ENCODE measurements at regions not wholly inside any gene's neighbourhood (a gene's known extent, or its start where the extent isn't known, plus 50 kb on each side); places are given as distances from the start of the nearest gene placed in this dataset.

DNA sequence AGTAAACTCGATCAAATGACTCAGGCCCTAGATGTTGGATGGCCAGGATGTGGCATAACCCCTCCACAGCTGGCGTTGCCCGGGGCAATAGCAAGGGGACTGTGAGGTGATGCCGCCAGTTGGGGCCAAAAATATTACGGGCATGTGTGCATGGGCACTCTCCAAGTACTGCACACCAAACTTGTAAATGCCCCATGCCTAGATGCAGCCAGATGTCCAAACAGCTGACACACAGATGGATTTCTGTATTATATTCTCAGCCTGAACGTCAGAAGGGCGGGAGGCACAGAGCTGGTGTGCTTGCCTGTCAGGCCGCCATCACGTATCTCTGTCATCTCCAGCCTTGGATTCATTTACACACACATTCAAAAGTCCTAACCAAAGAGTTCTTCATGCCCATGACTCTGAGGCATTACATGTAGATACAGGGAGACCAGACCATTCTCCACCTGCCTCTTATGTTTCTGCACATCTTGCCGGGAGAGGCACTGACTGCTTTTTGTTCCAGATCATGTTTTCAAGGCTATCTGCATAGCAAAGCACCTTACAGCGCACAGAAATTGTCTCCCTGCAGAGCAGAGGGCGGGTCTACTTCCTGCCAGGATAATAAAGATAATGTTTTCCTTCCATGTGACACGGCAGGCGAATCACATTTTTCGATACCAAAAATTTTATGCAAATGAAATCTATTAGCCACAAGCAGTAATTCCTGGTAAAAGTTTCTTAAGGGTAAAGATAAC, 200.9 kb upstream of the ADAMTS16 start:
- Mint-ChIP-seq H3K9me3 (no peaks in the 10 kb centered on the region), H3K27me3 (no peaks in the 10 kb centered on the region), H3K4me1 (no peaks in the 10 kb centered on the region), H3K36me3 (ENCODE audit: low read depth) (no peaks in the 10 kb centered on the region), H3K4me3 (no peak overlapping the region), H3K27ac (no peak overlapping the region)
- ChIA-PET CTCF (no interaction called here), POLR2A (no interaction called here)
- no peak for DNase-seq

DNA sequence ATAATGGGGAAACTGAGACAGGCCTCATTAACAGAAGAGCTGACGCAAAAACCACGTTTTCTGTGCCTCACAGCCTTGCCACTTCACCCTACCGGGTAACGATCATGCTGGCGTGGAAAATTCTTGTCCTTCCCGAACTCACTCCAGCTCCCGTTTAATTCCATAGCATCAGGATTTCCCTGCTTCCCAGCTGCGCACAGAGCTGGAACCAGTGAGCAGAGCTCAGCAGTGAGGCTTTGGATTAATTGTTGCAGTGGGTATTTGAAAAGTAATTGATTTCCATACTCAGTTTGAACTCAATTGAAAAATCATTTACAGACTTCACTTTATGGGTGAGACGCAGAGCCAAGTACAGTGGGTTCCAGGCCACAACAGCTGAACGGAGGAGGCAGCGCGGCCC, 199.0 kb upstream of the ADAMTS16 start:
- Mint-ChIP-seq H3K4me3 (no peak overlapping the region), H3K27me3 (no peaks in the 10 kb centered on the region), H3K4me1 (no peaks in the 10 kb centered on the region), H3K9me3 (no peaks in the 10 kb centered on the region), H3K36me3 (ENCODE audit: low read depth) (no peaks in the 10 kb centered on the region), H3K27ac (no peak overlapping the region)
- ChIA-PET POLR2A (no interaction called here), CTCF (interaction anchor here (1.0 to 1.7 kb wide), 2 partner anchors 10 to 73 kb away, joined by 3 to 4 read pairs; no protein-coding TSS in a partner anchor)
- DNase-seq, result no peak

DNA sequence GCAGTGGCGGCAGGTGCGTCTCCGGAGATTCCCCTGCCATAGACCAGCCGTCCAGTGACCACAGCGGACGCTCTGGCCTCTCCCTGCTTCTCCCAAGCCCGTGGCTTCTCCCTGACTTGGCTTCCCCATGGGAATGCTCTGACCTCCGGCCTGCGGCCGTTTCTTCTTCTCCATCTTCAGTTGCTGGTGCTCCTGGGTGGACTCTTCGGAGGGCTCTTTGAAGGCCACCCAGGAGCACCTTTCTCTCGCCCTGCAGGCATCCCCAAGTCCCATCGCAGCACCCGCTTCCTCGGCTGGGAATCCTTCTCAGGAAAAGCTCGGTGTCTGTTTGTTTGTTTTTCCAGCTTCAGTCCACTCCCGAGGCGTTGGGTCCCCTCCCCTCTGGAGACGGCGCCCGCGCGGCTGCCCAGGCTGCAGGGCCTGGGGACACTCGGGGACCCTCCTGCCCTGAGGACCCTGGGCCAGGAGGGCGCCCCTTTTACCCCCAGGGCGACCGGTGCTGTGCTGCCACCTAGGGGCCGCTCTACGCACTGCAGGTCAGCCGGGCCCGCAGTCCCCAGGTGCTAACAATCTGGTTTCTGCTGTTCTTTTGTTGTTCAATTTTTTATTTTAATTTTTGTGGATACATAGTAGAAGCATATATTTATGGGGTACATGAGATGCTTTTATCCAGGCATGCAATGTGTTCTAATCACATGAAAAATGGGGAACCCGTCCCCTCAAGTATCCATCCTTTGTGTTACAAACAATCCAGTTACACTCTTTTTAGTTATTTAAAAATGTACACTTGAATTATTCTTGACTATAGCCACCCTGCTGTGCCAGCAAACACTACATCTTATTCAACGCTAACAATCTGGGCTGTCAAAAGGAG, 197.9 kb upstream of the ADAMTS16 start:
- H3K9me3 Mint-ChIP-seq, result no peaks in the 10 kb centered on the region
- ChIA-PET POLR2A (no interaction called here), CTCF (interaction anchor here (0.7 to 1.7 kb wide), 3 partner anchors 9 to 74 kb away, joined by 3 to 4 read pairs (median 4); no protein-coding TSS in a partner anchor)
- H3K27me3 Mint-ChIP-seq, result no peaks in the 10 kb centered on the region
- DNase-seq, result no peak
- no peaks in the 10 kb centered on the region for H3K36me3 Mint-ChIP-seq (ENCODE audit: low read depth)
- no peaks in the 10 kb centered on the region for H3K4me1 Mint-ChIP-seq
- H3K4me3 Mint-ChIP-seq, result no peak overlapping the region
- H3K27ac Mint-ChIP-seq, result no peak overlapping the region

DNA sequence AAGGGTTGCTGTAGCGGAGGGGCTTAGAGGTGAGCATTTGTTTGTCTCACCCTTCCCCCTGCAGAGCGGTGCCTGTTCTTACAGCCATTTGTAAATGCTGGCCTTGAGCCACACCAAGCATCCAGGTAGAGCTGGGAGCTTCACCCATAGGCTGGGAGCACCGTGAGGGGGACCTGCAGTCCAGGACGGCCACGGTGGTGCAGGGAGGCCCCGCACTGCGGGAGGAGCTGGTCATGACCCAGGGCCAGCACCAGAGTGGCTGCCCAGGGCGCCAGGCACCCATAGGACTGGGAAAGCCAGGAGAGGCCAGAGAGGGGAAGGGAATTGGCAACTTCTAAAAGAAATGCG, 197.3 kb upstream of the ADAMTS16 start:
- CTCF ChIA-PET, result no interaction called here
- no peak for DNase-seq
- H3K4me1 Mint-ChIP-seq, result no peaks in the 10 kb centered on the region
- H3K27ac Mint-ChIP-seq, result no peak overlapping the region
- H3K4me3 Mint-ChIP-seq, result no peak overlapping the region
- POLR2A ChIA-PET, result no interaction called here
- H3K9me3 Mint-ChIP-seq, result no peaks in the 10 kb centered on the region
- H3K36me3 Mint-ChIP-seq (ENCODE audit: low read depth), result no peaks in the 10 kb centered on the region
- H3K27me3 Mint-ChIP-seq, result no peaks in the 10 kb centered on the region

DNA sequence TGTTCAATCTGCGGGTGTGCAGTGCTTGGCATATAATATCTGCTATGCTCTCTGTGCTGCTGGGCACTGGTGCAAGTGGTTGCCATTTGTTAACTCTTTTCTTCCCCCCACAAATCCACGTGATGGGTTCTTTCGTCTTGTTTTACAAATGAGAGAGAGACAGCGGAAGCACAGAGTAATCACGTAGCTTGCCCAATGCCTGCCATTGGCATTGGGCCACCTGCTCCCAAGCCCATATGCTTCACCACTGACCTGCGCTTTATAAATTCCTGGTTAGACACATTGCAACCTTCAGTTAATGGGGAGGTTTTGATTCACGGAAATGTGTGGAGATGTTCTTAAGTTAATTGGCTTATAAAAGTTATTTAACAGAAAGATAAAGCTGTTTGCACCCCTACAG, 194.8 kb upstream of the ADAMTS16 start:
- no peaks in the 10 kb centered on the region for H3K9me3 Mint-ChIP-seq
- DNase-seq, result no peak
- H3K27ac Mint-ChIP-seq, result no peak overlapping the region
- no peak overlapping the region for H3K4me3 Mint-ChIP-seq
- H3K27me3 Mint-ChIP-seq, result no peaks in the 10 kb centered on the region
- H3K4me1 Mint-ChIP-seq, result no peaks in the 10 kb centered on the region
- no peaks in the 10 kb centered on the region for H3K36me3 Mint-ChIP-seq (ENCODE audit: low read depth)
- POLR2A ChIA-PET, result no interaction called here
- CTCF ChIA-PET, result no interaction called here

DNA sequence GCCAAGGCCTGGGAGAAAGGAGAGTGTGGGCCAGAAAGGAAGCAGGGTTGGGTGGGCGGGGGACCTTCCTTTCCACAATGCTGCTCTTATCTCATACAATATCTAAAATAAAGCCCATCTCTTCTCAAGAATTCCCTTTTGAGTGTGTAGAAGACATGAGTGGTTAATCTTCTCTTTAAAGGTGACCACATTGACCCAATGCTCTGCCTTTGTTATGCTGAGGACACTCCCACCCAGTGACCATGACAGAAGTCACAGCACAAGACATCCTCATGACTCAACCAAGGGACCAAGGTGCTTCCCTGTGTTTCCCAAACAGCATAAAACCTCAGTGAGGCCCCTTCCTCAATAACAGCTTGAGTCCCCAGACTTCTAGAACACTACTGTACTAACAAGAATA, 193.0 kb upstream of the ADAMTS16 start:
- no peak for DNase-seq
- Mint-ChIP-seq H3K27ac (no peak overlapping the region), H3K27me3 (no peaks in the 10 kb centered on the region), H3K36me3 (ENCODE audit: low read depth) (no peaks in the 10 kb centered on the region), H3K4me3 (no peak overlapping the region), H3K9me3 (no peaks in the 10 kb centered on the region), H3K4me1 (no peaks in the 10 kb centered on the region)
- CTCF ChIA-PET, result no interaction called here
- POLR2A ChIA-PET, result no interaction called here

DNA sequence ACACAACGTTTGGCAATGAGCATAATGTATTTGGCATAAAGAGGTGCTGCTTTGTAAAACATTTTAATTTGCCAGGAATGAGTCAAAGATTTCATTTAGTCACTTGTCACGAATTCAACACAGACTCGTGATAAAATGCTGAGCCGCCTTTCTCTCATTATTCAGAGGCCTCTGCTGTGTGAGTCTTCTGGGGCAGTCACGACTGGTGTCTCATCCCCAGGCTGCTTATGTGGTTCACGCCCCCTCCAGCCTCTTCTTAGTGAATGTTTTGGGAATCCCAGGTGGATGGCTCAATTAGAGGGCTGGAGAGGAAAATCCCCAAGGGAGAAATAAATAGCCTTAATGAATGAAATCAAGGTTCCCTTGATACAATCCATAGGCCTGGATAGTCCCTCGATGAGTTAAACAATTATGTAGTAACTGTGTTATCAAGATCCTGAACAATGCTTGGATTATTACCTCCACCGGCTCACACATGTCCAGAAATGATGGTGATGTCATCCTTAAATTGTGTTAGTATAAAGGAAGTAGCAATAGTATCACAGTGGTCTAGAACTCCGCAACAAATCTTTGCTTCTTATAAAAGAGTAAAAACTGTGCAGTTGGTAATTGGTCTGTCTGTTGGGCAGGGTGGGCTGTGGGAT, 192.1 kb upstream of the ADAMTS16 start:
- H3K4me3 Mint-ChIP-seq, result no peak overlapping the region
- H3K27ac Mint-ChIP-seq, result no peak overlapping the region
- ChIA-PET POLR2A (no interaction called here), CTCF (no interaction called here)
- DNase-seq, result no peak
- no peaks in the 10 kb centered on the region for H3K4me1 Mint-ChIP-seq
- H3K36me3 Mint-ChIP-seq (ENCODE audit: low read depth), result no peaks in the 10 kb centered on the region
- no peaks in the 10 kb centered on the region for H3K9me3 Mint-ChIP-seq
- no peaks in the 10 kb centered on the region for H3K27me3 Mint-ChIP-seq

DNA sequence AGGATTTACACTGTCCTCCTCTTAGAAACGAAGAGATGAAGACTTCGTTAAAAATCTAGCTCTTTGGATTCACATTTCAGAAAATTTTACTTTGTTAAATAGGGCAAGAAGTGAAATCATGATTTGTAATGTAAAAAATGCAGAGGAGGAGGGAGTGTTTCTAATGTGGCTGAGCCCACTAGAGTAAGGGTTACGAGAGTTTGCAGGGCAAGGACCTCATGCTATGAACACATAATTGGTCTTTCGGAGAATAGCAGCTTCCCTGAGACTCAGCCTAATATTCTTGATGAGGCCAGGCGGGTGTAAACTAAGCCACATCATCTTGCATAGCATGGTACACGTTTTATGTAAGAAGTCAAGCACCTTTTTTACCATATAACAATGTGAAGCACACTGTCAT, 191.0 kb upstream of the ADAMTS16 start:
- H3K27me3 Mint-ChIP-seq, result no peaks in the 10 kb centered on the region
- no peaks in the 10 kb centered on the region for H3K4me1 Mint-ChIP-seq
- DNase-seq, result no peak
- no peak overlapping the region for H3K4me3 Mint-ChIP-seq
- no peaks in the 10 kb centered on the region for H3K9me3 Mint-ChIP-seq
- POLR2A ChIA-PET, result no interaction called here
- CTCF ChIA-PET, result no interaction called here
- H3K36me3 Mint-ChIP-seq (ENCODE audit: low read depth), result no peaks in the 10 kb centered on the region
- H3K27ac Mint-ChIP-seq, result no peak overlapping the region

DNA sequence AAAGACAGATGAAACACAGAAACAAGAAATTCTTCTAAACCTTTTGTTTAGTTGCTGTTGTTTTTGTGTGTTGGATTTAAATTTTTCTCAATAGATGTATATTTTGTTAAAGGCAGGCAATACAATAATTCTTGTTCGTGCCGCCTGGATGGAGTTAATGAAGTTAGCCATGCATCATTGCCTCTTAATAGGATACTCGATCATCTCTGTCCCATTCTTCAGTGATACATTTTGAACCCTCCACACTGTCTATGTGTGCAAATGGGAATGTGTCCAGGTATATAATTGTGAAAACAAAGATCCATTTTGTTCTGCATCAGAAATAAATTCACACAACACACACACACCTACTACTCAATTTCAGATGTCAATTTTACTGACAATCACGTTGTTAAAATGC, 186.6 kb upstream of the ADAMTS16 start:
- POLR2A ChIA-PET, result no interaction called here
- CTCF ChIA-PET, result no interaction called here
- H3K9me3 Mint-ChIP-seq, result no peaks in the 10 kb centered on the region

DNA sequence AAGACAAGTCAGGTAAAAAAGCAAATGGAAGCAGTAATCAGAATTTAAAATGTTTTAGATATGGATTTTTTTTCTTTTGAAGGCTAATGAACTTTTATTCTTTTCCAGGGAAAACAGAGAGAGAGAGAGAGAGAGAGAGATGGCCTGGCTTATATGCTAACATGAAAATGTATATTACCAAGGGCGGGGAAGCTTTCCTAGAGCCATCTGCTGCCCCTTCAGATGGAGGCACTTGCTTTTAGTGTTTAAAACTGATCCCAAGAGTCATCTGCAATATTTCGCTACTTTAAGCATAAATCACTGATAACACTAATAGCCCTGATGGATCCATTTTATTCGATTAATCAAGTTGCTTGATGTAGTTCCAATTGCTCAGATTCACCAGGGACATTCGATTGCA, 186.1 kb upstream of the ADAMTS16 start:
- no peaks in the 10 kb centered on the region for H3K27me3 Mint-ChIP-seq
- no peak overlapping the region for H3K4me3 Mint-ChIP-seq
- no peaks in the 10 kb centered on the region for H3K36me3 Mint-ChIP-seq (ENCODE audit: low read depth)
- no peak for DNase-seq
- H3K9me3 Mint-ChIP-seq, result no peaks in the 10 kb centered on the region
- ChIA-PET POLR2A (no interaction called here), CTCF (no interaction called here)
- no peaks in the 10 kb centered on the region for H3K4me1 Mint-ChIP-seq
- no peak overlapping the region for H3K27ac Mint-ChIP-seq

More for the DNA sequence above, 186.6 kb upstream of the ADAMTS16 start:
- no peaks in the 10 kb centered on the region for H3K36me3 Mint-ChIP-seq (ENCODE audit: low read depth)
- H3K27ac Mint-ChIP-seq, result no peak overlapping the region
- H3K27me3 Mint-ChIP-seq, result no peaks in the 10 kb centered on the region
- H3K4me1 Mint-ChIP-seq, result no peaks in the 10 kb centered on the region
- no peak for DNase-seq
- H3K4me3 Mint-ChIP-seq, result no peak overlapping the region

DNA sequence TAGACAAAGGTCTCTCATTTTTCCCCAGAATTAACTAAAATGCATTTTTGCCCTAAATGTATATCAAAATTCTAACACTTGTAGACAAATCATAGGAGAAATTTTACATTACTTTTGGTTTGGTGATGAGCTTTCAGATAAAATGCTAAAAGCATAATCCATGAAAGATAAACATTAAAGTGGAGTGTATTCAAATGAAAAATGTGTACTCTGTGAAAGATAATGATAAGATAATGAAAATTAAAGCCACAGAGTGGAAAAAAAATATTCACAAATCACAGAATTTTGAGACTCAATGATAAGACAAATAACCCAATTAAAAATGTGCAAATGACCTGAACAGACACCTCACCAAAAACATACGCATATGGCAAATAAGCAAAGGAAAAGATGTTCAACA, 176.9 kb upstream of the ADAMTS16 start:
- Mint-ChIP-seq H3K27me3 (no peaks in the 10 kb centered on the region), H3K27ac (no peak overlapping the region), H3K4me1 (no peaks in the 10 kb centered on the region), H3K4me3 (no peak overlapping the region), H3K36me3 (ENCODE audit: low read depth) (no peaks in the 10 kb centered on the region), H3K9me3 (peaks cover 2% of the 10 kb centered on the region)
- ChIA-PET POLR2A (no interaction called here), CTCF (no interaction called here)
- DNase-seq, result no peak

DNA sequence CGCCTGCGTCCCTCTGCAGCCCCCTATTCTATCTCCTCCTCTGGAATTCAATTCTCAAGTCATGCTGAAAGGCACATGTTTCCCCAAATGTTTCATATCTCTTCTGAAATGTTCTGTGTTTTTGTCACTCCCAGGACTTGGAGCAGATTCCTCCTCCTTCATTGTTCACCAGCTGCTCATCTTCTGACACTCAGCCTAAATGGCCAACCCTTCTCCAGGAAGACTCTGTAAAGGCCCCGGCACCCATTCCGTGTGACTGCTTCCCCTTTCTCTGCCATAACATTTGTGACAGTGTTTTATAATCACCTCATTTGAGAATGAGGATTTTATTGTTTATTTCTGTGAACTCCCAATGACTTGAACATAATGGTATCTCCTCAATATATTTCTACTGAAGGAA, 170.8 kb upstream of the ADAMTS16 start:
- H3K9me3 Mint-ChIP-seq, result no peaks in the 10 kb centered on the region
- no peaks in the 10 kb centered on the region for H3K27me3 Mint-ChIP-seq
- ChIA-PET CTCF (no interaction called here), POLR2A (no interaction called here)
- no peaks in the 10 kb centered on the region for H3K36me3 Mint-ChIP-seq (ENCODE audit: low read depth)
- no peaks in the 10 kb centered on the region for H3K4me1 Mint-ChIP-seq
- H3K27ac Mint-ChIP-seq, result no peak overlapping the region
- H3K4me3 Mint-ChIP-seq, result no peak overlapping the region
- DNase-seq, result no peak

DNA sequence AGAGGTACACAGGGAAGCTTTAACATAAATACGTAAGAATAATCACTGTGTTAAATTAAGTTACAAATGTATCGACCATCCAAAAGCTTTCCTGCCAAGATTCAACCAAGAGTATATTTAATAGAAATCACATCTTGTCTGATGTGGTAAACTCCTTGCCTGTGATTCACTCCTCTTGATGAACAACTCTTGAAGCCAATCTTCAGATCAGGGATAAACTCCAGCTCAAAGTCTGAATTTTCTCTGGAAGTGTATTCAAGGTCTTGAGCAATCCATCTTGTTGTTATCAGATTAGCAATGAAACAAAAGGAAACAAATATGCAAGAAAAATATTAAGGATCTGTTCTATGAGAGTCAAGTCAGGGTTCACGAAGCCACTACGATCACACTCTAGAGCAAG, 170.0 kb upstream of the ADAMTS16 start:
- no peaks in the 10 kb centered on the region for H3K4me1 Mint-ChIP-seq
- H3K36me3 Mint-ChIP-seq (ENCODE audit: low read depth), result no peaks in the 10 kb centered on the region
- ChIA-PET CTCF (no interaction called here), POLR2A (no interaction called here)
- no peaks in the 10 kb centered on the region for H3K9me3 Mint-ChIP-seq
- DNase-seq, result no peak
- H3K4me3 Mint-ChIP-seq, result no peak overlapping the region
- no peak overlapping the region for H3K27ac Mint-ChIP-seq
- no peaks in the 10 kb centered on the region for H3K27me3 Mint-ChIP-seq

DNA sequence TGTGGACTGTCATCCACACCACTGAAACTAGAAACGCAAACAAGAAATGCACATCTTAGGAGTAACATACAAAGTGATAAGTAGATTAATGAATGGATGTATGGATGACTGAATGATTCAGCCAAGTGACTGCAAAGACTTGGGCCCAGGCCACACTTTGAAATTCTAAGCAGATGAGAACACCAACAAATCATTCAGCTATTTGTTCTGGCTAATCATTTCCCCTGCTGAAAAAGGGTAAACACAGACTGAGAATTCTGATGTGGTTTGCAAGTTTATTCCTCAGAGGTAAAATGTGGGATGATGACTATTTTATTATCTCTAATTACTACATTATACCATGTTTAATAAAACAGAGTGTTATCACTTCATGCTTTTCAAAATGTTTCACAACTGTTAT, 163.2 kb upstream of the ADAMTS16 start:
- Mint-ChIP-seq H3K27me3 (no peaks in the 10 kb centered on the region), H3K27ac (no peak overlapping the region), H3K9me3 (no peaks in the 10 kb centered on the region), H3K4me1 (no peaks in the 10 kb centered on the region), H3K36me3 (ENCODE audit: low read depth) (no peaks in the 10 kb centered on the region), H3K4me3 (no peak overlapping the region)
- DNase-seq, result no peak
- ChIA-PET POLR2A (no interaction called here), CTCF (no interaction called here)

Data from activated CD4-positive, alpha-beta memory T cell treated with anti-CD3 and anti-CD28 coated beads, Interleukin-2, amount 10 ng/mL, durations not matched to agents 7 days and 5 days (primary cell).